HEK293 (cell line): ENCODE measurements at regions not wholly inside any gene's neighbourhood (a gene's known extent, or its start where the extent isn't known, plus 50 kb on each side); places are given as distances from the start of the nearest gene placed in this dataset.

ENCODE experiments used
- CTCF ChIA-PET: fragments of 350-600 bp; formaldehyde crosslinking; extraction: SDS; loops from one replicate; lab custom pipeline; 2021; ENCODE audit warnings: antibody characterized with exemption; lab: Yijun Ruan, JAX
- POLR2A ChIA-PET: fragments of 300-600 bp; formaldehyde crosslinking; extraction: SDS; loops from one replicate; lab custom pipeline; 2020; ENCODE audit warnings: antibody characterized with exemption, inconsistent platforms; lab: Yijun Ruan, JAX
- H3K27ac ChIP-seq: fragments of 200-500 bp; sonication (Bioruptor generic); 2 replicates; pipeline ENCODE4 v1.5.1; 2014; ENCODE audit warnings: low read depth, low read length, control low read depth, inconsistent platforms; ENCODE audit errors: extremely low read depth
- H3K36me3 ChIP-seq, 2 experiments: fragments of 200-500 bp in 1 of 2; sonication (Bioruptor generic) in 1 of 2; 1 replicate in 1 of 2; 2 replicates in 1 of 2; pipeline ENCODE4 v1.5.1; 2014 to 2017; ENCODE audit warnings: inconsistent platforms in 2 of 2, low read length in 2 of 2; ENCODE audit not compliant: control insufficient read depth in 2 of 2, insufficient read depth in 1 of 2
- H3K4me1 ChIP-seq: fragments of 200-500 bp; sonication (Bioruptor generic); 2 replicates; pipeline ENCODE4 v1.5.1; 2014; ENCODE audit warnings: mild to moderate bottlenecking, low read length, inconsistent platforms; ENCODE audit not compliant: control insufficient read depth, insufficient read depth
- H3K4me3 ChIP-seq: 2 replicates; pipeline ENCODE4 v1.5.1; 2011; ENCODE audit warnings: low read depth, mild to moderate bottlenecking, control low read depth, low read length, moderate library complexity
- H3K9me3 ChIP-seq: fragments of 200-500 bp; sonication (Bioruptor generic); 2 replicates; pipeline ENCODE4 v1.5.1; 2014; ENCODE audit warnings: low read depth, low read length, inconsistent platforms; ENCODE audit not compliant: control insufficient read depth, insufficient read depth
- BCL11A ChIP-seq: fragments of 450-650 bp; formaldehyde crosslinking; IDR thresholded peaks from 2 replicates; pipeline ENCODE4 v1.5.1; 2016; ENCODE audit warnings: low read depth, missing biosample characterization, missing genetic modification characterization
- BCL11B ChIP-seq: fragments of 450-650 bp; formaldehyde crosslinking; IDR thresholded peaks from 2 replicates; pipeline ENCODE4 v1.5.1; 2016; ENCODE audit warnings: low read depth, missing biosample characterization, missing genetic modification characterization
- EGR2 ChIP-seq: fragments of 450-650 bp; formaldehyde crosslinking; IDR thresholded peaks from 2 replicates; pipeline ENCODE4 v1.5.1; 2016; ENCODE audit warnings: low read depth, missing biosample characterization, missing genetic modification characterization
- GLIS2 ChIP-seq: fragments of 450-650 bp; formaldehyde crosslinking; IDR thresholded peaks from 2 replicates; pipeline ENCODE4 v1.5.1; 2016; ENCODE audit warnings: missing biosample characterization, missing genetic modification characterization
- MYNN ChIP-seq: fragments of 450-650 bp; formaldehyde crosslinking; IDR thresholded peaks from 2 replicates; pipeline ENCODE4 v1.5.1; 2016; ENCODE audit warnings: missing biosample characterization, missing genetic modification characterization, borderline replicate concordance
- OVOL3 ChIP-seq: fragments of 450-650 bp; formaldehyde crosslinking; IDR thresholded peaks from 2 replicates; pipeline ENCODE4 v1.5.1; 2016; ENCODE audit warnings: missing biosample characterization, missing genetic modification characterization
- ZBTB11 ChIP-seq: fragments of 450-650 bp; formaldehyde crosslinking; conservative IDR thresholded peaks from 2 replicates; pipeline ENCODE4 v1.5.1; 2016; ENCODE audit warnings: low read depth, missing biosample characterization, missing genetic modification characterization
- ZBTB26 ChIP-seq: fragments of 450-650 bp; formaldehyde crosslinking; optimal IDR thresholded peaks from 2 replicates; pipeline ENCODE3; 2016; ENCODE audit warnings: missing biosample characterization, mild to moderate bottlenecking, missing genetic modification characterization
- ZBTB48 ChIP-seq: fragments of 450-650 bp; formaldehyde crosslinking; IDR thresholded peaks from 2 replicates; pipeline ENCODE4 v1.5.1; 2016; ENCODE audit warnings: missing biosample characterization, missing genetic modification characterization
- ZBTB8A ChIP-seq: fragments of 450-650 bp; formaldehyde crosslinking; IDR thresholded peaks from 2 replicates; pipeline ENCODE4 v1.5.1; 2016; ENCODE audit warnings: missing biosample characterization, missing genetic modification characterization
- ZIC2 ChIP-seq: fragments of 450-650 bp; formaldehyde crosslinking; IDR thresholded peaks from 2 replicates; pipeline ENCODE4 v1.5.1; 2016; ENCODE audit warnings: missing biosample characterization, missing genetic modification characterization
- ZNF112 ChIP-seq: fragments of 450-650 bp; formaldehyde crosslinking; IDR thresholded peaks from 2 replicates; pipeline ENCODE4 v1.5.0; 2017; ENCODE audit warnings: missing biosample characterization, missing genetic modification characterization
- ZNF175 ChIP-seq: fragments of 450-650 bp; formaldehyde crosslinking; IDR thresholded peaks from 2 replicates; pipeline ENCODE4 v1.5.1; 2016; ENCODE audit warnings: missing biosample characterization, missing genetic modification characterization
- ZNF302 ChIP-seq: fragments of 450-650 bp; formaldehyde crosslinking; IDR thresholded peaks from 2 replicates; pipeline ENCODE4 v1.5.1; 2016; ENCODE audit warnings: missing biosample characterization, missing genetic modification characterization, low read depth
- ZNF324 ChIP-seq: fragments of 450-650 bp; formaldehyde crosslinking; IDR thresholded peaks from 2 replicates; pipeline ENCODE4 v1.5.1; 2016; ENCODE audit warnings: missing biosample characterization, missing genetic modification characterization
- ZNF335 ChIP-seq: fragments of 450-650 bp; formaldehyde crosslinking; conservative IDR thresholded peaks from 2 replicates; pipeline ENCODE4 v1.5.1; 2016; ENCODE audit warnings: missing biosample characterization, missing genetic modification characterization
- ZNF366 ChIP-seq: fragments of 450-650 bp; formaldehyde crosslinking; conservative IDR thresholded peaks from 2 replicates; pipeline ENCODE4 v1.5.1; 2016; ENCODE audit warnings: missing biosample characterization, missing genetic modification characterization
- ZNF37A ChIP-seq: fragments of 450-650 bp; IDR thresholded peaks from 2 replicates; pipeline ENCODE4 v1.5.1; 2018; ENCODE audit warnings: missing biosample characterization, missing genetic modification characterization
- ZNF416 ChIP-seq: fragments of 450-650 bp; formaldehyde crosslinking; IDR thresholded peaks from 2 replicates; pipeline ENCODE4 v1.5.1; 2016; ENCODE audit warnings: missing biosample characterization, missing genetic modification characterization
- ZNF514 ChIP-seq: fragments of 450-650 bp; formaldehyde crosslinking; IDR thresholded peaks from 2 replicates; pipeline ENCODE4 v1.5.1; 2016; ENCODE audit warnings: missing biosample characterization, missing genetic modification characterization
- ZNF549 ChIP-seq: fragments of 450-650 bp; IDR thresholded peaks from 2 replicates; pipeline ENCODE4 v1.5.1; 2018; ENCODE audit warnings: missing biosample characterization, missing genetic modification characterization, mild to moderate bottlenecking, inconsistent platforms, moderate library complexity
- ZNF610 ChIP-seq: fragments of 450-650 bp; formaldehyde crosslinking; IDR thresholded peaks from 2 replicates; pipeline ENCODE4 v1.5.1; 2016; ENCODE audit warnings: missing biosample characterization, missing genetic modification characterization, borderline replicate concordance
- ZNF621 ChIP-seq: fragments of 450-650 bp; formaldehyde crosslinking; IDR thresholded peaks from 2 replicates; pipeline ENCODE4 v1.5.1; 2017; ENCODE audit warnings: missing biosample characterization, missing genetic modification characterization
- ZNF670 ChIP-seq: fragments of 450-650 bp; formaldehyde crosslinking; IDR thresholded peaks from 2 replicates; pipeline ENCODE4 v1.5.1; 2016; ENCODE audit warnings: missing biosample characterization, missing genetic modification characterization, low read depth
- ZNF792 ChIP-seq: fragments of 450-650 bp; formaldehyde crosslinking; IDR thresholded peaks from 2 replicates; pipeline ENCODE4 v1.5.1; 2016; ENCODE audit warnings: missing biosample characterization, missing genetic modification characterization
- ZSCAN16 ChIP-seq: fragments of 450-650 bp; formaldehyde crosslinking; IDR thresholded peaks from 2 replicates; pipeline ENCODE4 v1.5.1; 2016; ENCODE audit warnings: missing biosample characterization, missing genetic modification characterization
- TF ChIP-seq, protein P1 (sequence below): fragments of 450-650 bp; formaldehyde crosslinking; IDR thresholded peaks from 2 replicates; pipeline ENCODE4 v1.5.1; 2016; ENCODE audit warnings: missing biosample characterization, missing genetic modification characterization, low read depth
- TF ChIP-seq, protein P2 (sequence below): fragments of 450-650 bp; IDR thresholded peaks from 2 replicates; pipeline ENCODE4 v1.5.1; 2018; ENCODE audit warnings: missing biosample characterization, missing genetic modification characterization
- TF ChIP-seq, protein P3 (sequence below): fragments of 450-650 bp; formaldehyde crosslinking; IDR thresholded peaks from 2 replicates; pipeline ENCODE4 v1.5.1; 2016; ENCODE audit warnings: missing biosample characterization, missing genetic modification characterization

DNA sequence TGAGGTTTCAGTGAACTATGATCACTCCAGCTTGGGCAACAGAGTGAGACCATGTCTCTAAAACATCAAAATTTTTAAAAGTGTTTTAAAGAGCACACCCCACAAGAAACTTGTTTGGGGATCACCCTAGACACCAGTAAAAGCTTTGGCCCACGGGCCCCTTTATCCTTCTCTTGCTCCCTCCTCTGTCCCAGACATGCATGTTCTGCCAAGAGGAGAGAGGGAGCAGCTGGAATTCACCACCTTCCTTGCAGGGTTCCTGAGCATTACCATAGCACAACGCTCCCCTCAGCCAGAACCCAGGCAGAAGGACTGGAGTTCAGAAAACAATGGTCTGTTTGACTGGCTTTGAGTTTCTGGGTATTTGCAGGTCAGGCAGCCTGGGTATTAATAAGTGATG is 214.3 kb upstream of the CDH5 start:
- no peak for TF ChIP-seq ZNF302 (tag by site-specific recombination)
- TF ChIP-seq, protein P1, sequence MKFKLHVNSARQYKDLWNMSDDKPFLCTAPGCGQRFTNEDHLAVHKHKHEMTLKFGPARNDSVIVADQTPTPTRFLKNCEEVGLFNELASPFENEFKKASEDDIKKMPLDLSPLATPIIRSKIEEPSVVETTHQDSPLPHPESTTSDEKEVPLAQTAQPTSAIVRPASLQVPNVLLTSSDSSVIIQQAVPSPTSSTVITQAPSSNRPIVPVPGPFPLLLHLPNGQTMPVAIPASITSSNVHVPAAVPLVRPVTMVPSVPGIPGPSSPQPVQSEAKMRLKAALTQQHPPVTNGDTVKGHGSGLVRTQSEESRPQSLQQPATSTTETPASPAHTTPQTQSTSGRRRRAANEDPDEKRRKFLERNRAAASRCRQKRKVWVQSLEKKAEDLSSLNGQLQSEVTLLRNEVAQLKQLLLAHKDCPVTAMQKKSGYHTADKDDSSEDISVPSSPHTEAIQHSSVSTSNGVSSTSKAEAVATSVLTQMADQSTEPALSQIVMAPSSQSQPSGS (tag by site-specific recombination) = no peak
- no peak for TF ChIP-seq ZNF549
- TF ChIP-seq ZNF514 = no peak
- TF ChIP-seq ZIC2 (tag by site-specific recombination) = no peak
- TF ChIP-seq, protein P2, sequence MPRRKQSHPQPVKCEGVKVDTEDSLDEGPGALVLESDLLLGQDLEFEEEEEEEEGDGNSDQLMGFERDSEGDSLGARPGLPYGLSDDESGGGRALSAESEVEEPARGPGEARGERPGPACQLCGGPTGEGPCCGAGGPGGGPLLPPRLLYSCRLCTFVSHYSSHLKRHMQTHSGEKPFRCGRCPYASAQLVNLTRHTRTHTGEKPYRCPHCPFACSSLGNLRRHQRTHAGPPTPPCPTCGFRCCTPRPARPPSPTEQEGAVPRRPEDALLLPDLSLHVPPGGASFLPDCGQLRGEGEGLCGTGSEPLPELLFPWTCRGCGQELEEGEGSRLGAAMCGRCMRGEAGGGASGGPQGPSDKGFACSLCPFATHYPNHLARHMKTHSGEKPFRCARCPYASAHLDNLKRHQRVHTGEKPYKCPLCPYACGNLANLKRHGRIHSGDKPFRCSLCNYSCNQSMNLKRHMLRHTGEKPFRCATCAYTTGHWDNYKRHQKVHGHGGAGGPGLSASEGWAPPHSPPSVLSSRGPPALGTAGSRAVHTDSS (tag by site-specific recombination) = no peak
- TF ChIP-seq ZNF112 = no peak
- no peak for TF ChIP-seq ZNF416 (tag by site-specific recombination)
- no peak for TF ChIP-seq ZNF175
- no peak for TF ChIP-seq ZNF792 (tag by site-specific recombination)
- TF ChIP-seq GLIS2 = no peak
- no peak for TF ChIP-seq ZNF37A
- TF ChIP-seq ZBTB8A (tag by site-specific recombination) = no peak
- TF ChIP-seq, all 188 proteins: peak for 0
- H3K27ac ChIP-seq = no peak overlapping the region
- no peaks in the 10 kb centered on the region for H3K4me1 ChIP-seq
- ChIA-PET POLR2A (no interaction called here), CTCF (no interaction called here)
- no peaks in the 10 kb centered on the region for H3K36me3 ChIP-seq
- no peaks in the 10 kb centered on the region for H3K9me3 ChIP-seq
- H3K4me3 ChIP-seq = no peak overlapping the region

- no peak overlapping the region for H3K4me3 ChIP-seq
- H3K36me3 ChIP-seq = no peaks in the 10 kb centered on the region
- no peaks in the 10 kb centered on the region for H3K4me1 ChIP-seq
- no peak overlapping the region for H3K27ac ChIP-seq
- CTCF ChIA-PET = no interaction called here
- no peaks in the 10 kb centered on the region for H3K9me3 ChIP-seq
- POLR2A ChIA-PET = no interaction called here
- no peak for TF ChIP-seq ZNF324 (tag by site-specific recombination)
- TF ChIP-seq MYNN (tag by site-specific recombination) = no peak
- TF ChIP-seq ZBTB26 = no peak
- no peak for TF ChIP-seq BCL11B
- no peak for TF ChIP-seq EGR2 (tag by site-specific recombination)
- TF ChIP-seq, protein P3, sequence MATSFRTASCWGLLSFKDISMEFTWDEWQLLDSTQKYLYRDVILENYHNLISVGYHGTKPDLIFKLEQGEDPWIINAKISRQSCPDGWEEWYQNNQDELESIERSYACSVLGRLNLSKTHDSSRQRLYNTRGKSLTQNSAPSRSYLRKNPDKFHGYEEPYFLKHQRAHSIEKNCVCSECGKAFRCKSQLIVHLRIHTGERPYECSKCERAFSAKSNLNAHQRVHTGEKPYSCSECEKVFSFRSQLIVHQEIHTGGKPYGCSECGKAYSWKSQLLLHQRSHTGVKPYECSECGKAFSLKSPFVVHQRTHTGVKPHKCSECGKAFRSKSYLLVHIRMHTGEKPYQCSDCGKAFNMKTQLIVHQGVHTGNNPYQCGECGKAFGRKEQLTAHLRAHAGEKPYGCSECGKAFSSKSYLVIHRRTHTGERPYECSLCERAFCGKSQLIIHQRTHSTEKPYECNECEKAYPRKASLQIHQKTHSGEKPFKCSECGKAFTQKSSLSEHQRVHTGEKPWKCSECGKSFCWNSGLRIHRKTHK (tag by site-specific recombination) = no peak
- TF ChIP-seq ZNF335 (tag by site-specific recombination) = no peak
- no peak for TF ChIP-seq OVOL3 (tag by site-specific recombination)
- TF ChIP-seq ZNF610 (tag by site-specific recombination) = no peak
- no peak for TF ChIP-seq ZNF366 (tag by site-specific recombination)
- no peak for TF ChIP-seq ZNF621 (tag by site-specific recombination)
- no peak for TF ChIP-seq BCL11A (tag by site-specific recombination)
- no peak for TF ChIP-seq ZSCAN16 (tag by site-specific recombination)
- no peak for TF ChIP-seq ZBTB48
- no peak for TF ChIP-seq ZNF670 (tag by site-specific recombination)
- TF ChIP-seq ZBTB11 (tag by site-specific recombination) = no peak
Measured at GRCh38 chr16:66150698-66151482, 215.6 kb upstream of the CDH5 start.
